Left lung (tissue), 4 donors: ENCODE measurements at regions not wholly inside any gene's neighbourhood (a gene's known extent, or its start where the extent isn't known, plus 50 kb on each side); places are given as distances from the start of the nearest gene placed in this dataset.

Source experiments
- ATAC-seq: fragments of 200-7000 bp; cut with Tn5 transposase; one replicate; pipeline ENCODE4 v1.9.1; 2020; ENCODE audit warnings: moderate library complexity
- DNase-seq, 4 donors: peaks; one replicate each; pipeline ENCODE4 v3.0.0-alpha.2; 2013 to 2020
- H3K27ac ChIP-seq, 2 donors: fragments of 200-600 bp; sonication (generic) in 1 of 2; one replicate each; pipeline versions ENCODE4 v1.5.0 to v1.8.0; 2020 to 2021
- H3K27me3 ChIP-seq, 2 donors: fragments of 200-600 bp; sonication (generic) in 1 of 2; one replicate each; pipeline versions ENCODE4 v1.5.0 to v1.8.0; 2020 to 2021
- H3K36me3 ChIP-seq, 2 donors: fragments of 200-600 bp; sonication (generic) in 1 of 2; one replicate each; pipeline versions ENCODE4 v1.5.0 to v1.8.0; 2020 to 2021
- H3K4me1 ChIP-seq, 2 donors: fragments of 200-600 bp; one replicate each; pipeline ENCODE4 v1.8.0; 2021
- H3K4me3 ChIP-seq, 2 donors: fragments of 200-600 bp; sonication (generic) in 1 of 2; one replicate each; pipeline versions ENCODE4 v1.5.0 to v1.8.0; 2020 to 2021; ENCODE audit warnings: mild to moderate bottlenecking in 1 of 2
- H3K9me3 ChIP-seq, 2 donors: fragments of 200-600 bp; sonication (generic) in 1 of 2; one replicate each; pipeline versions ENCODE4 v1.5.0 to v1.8.0; 2020 to 2021
- intact Hi-C, 2 donors: fragments of 100-400 bp; cut with DNase I; formaldehyde crosslinking; loops; one replicate each; pipeline versions ENCODE4 v1.11.2 to v1.14.2; 2022
- TF ChIP-seq, protein P1 (sequence below), 2 donors: fragments of 200-600 bp; sonication (generic) in 1 of 2; IDR thresholded peaks; one replicate each; pipeline versions ENCODE4 v1.5.0 to v1.8.0; 2021; ENCODE audit warnings: antibody characterized with exemption in 2 of 2
- donor health status: DM: no; HTN: yes; CAD: no.
- donor health status: DM: no; HTN: no; CAD: no.

GRCh38 chr1:101452825-101453224 is 216.0 kb downstream of the S1PR1 start:
- peaks cover 0 to 2% of the 10 kb centered on the region in 2 donors for H3K9me3 ChIP-seq
- TF ChIP-seq, protein P1, sequence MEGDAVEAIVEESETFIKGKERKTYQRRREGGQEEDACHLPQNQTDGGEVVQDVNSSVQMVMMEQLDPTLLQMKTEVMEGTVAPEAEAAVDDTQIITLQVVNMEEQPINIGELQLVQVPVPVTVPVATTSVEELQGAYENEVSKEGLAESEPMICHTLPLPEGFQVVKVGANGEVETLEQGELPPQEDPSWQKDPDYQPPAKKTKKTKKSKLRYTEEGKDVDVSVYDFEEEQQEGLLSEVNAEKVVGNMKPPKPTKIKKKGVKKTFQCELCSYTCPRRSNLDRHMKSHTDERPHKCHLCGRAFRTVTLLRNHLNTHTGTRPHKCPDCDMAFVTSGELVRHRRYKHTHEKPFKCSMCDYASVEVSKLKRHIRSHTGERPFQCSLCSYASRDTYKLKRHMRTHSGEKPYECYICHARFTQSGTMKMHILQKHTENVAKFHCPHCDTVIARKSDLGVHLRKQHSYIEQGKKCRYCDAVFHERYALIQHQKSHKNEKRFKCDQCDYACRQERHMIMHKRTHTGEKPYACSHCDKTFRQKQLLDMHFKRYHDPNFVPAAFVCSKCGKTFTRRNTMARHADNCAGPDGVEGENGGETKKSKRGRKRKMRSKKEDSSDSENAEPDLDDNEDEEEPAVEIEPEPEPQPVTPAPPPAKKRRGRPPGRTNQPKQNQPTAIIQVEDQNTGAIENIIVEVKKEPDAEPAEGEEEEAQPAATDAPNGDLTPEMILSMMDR (IDR thresholded peaks at IDR 0.05): no peak
- intact Hi-C loops: no loop called here
- no peak overlapping the region for H3K4me3 ChIP-seq
- DNase-seq: no peak
- H3K4me1 ChIP-seq: no peaks in the 10 kb centered on the region
- no peak for ATAC-seq
- no peaks in the 10 kb centered on the region for H3K36me3 ChIP-seq
- H3K27me3 ChIP-seq: no peaks in the 10 kb centered on the region
- H3K27ac ChIP-seq: no peak overlapping the region

GRCh38 chr1:101453844-101454243 is 217.0 kb downstream of the S1PR1 start:
- intact Hi-C loops: no loop called here
- ATAC-seq (no peak), DNase-seq (no peak)
- no peak overlapping the region for H3K4me3 ChIP-seq
- H3K27me3 ChIP-seq: no peaks in the 10 kb centered on the region
- H3K36me3 ChIP-seq: no peaks in the 10 kb centered on the region
- H3K4me1 ChIP-seq: no peaks in the 10 kb centered on the region
- peaks cover 0 to 2% of the 10 kb centered on the region in 2 donors for H3K9me3 ChIP-seq
- TF ChIP-seq, protein P1 (IDR thresholded peaks at IDR 0.05): no peak
- H3K27ac ChIP-seq: no peak overlapping the region

DNA sequence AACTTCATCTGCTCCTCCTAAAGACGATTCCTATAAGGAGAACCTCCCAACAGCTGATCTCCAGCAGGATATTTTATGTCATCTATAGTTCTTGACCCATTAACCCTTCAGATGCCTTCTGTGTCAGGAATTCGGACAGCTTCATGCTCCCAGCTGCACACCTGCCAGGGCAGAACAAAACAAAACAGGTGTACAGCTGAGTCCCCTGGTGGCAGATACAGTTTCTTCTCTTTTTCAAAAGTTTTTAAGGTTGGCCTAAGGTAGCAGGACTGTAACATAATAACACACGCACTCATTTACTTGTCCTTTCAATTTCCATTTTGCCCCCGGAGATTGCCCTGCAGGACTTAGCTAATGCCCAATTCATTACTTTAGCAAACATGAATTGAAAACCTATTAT is 218.3 kb downstream of the S1PR1 start:
- DNase-seq (no peak), ATAC-seq (no peak)
- Histone ChIP-seq H3K27me3 (no peaks in the 10 kb centered on the region), H3K4me3 (no peak overlapping the region), H3K4me1 (no peaks in the 10 kb centered on the region), H3K9me3 (peaks cover 0 to 2% of the 10 kb centered on the region in 2 donors), H3K27ac (no peak overlapping the region), H3K36me3 (no peaks in the 10 kb centered on the region)
- TF ChIP-seq, protein P1 (IDR thresholded peaks at IDR 0.05): no peak
- intact Hi-C loops: no loop called here

DNA sequence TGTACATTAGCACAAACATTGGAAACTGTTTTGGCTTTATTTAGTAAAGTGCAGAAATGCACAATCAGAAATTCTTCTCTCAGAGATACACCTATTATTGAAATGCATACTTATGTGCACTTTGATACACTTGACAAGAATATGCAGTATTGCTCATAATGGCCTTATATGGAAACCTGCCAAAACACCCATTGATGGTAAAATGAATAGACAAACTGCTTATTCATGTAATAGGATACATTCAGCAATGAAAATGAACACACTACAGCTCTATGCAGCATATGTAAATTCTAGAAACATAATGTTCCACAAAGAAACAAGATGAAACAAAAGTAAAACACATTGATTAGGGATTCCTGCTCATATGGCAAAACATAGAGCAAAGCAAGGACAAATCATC is 223.9 kb downstream of the S1PR1 start:
- peaks cover 0 to 2% of the 10 kb centered on the region in 2 donors for H3K9me3 ChIP-seq
- no peak overlapping the region for H3K4me3 ChIP-seq
- DNase-seq (no peak), ATAC-seq (no peak)
- H3K4me1 ChIP-seq: no peaks in the 10 kb centered on the region
- H3K27ac ChIP-seq: no peak overlapping the region
- intact Hi-C loops: no loop called here
- TF ChIP-seq, protein P1 (IDR thresholded peaks at IDR 0.05): no peak
- no peaks in the 10 kb centered on the region for H3K27me3 ChIP-seq
- H3K36me3 ChIP-seq: no peaks in the 10 kb centered on the region

- ATAC-seq: no peak
- no peak for DNase-seq
- no peaks in the 10 kb centered on the region for H3K36me3 ChIP-seq
- no peak overlapping the region for H3K4me3 ChIP-seq
- intact Hi-C loops: no loop called here
- TF ChIP-seq, protein P1 (IDR thresholded peaks at IDR 0.05): no peak
- H3K27me3 ChIP-seq: no peaks in the 10 kb centered on the region
- no peaks in the 10 kb centered on the region for H3K4me1 ChIP-seq
- no peak overlapping the region for H3K27ac ChIP-seq
- H3K9me3 ChIP-seq: peaks cover 0 to 2% of the 10 kb centered on the region in 2 donors
These were observed 226.4 kb downstream of the S1PR1 start for GRCh38 chr1:101463195-101463594.
